ENCODE measurements at regions not wholly inside any gene's neighbourhood (a gene's known extent, or its start where the extent isn't known, plus 50 kb on each side); places are given as distances from the start of the nearest gene placed in this dataset.

DNA sequence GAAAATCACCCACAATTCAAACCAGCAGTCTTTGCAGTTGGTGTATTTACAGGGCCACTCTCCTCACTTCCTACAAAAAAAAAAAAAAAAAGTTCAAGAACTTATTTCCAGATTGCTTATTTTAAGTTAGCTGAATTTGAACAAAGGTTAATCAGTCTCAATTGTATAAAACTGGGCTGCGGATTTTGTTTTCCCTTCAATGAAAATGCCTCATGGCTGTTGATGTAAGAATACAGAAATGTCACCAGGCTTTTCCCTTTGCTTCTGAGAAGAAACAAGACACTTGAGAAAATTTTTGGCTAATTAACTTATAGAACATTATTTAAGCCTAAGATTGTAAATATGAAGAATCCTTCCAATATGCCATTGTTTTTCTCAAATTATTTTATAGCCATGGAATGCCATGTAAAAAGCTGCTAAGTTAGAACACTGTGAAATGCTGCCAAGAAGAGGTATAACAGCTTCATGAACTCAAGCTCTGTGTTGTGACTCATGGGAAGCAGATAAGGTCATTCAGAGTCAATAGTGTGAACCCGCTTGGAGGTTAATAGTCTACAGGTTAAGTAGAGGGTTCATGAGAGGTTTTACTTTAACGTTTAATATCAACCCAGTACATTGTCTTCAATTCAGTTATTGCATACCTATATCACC, 84.3 kb upstream of the ABI3BP start:
- DNase-seq, result no peak

GRCh38 chr3:101074518-101074917, 81.3 kb upstream of the ABI3BP start:
- no peak for DNase-seq

DNA sequence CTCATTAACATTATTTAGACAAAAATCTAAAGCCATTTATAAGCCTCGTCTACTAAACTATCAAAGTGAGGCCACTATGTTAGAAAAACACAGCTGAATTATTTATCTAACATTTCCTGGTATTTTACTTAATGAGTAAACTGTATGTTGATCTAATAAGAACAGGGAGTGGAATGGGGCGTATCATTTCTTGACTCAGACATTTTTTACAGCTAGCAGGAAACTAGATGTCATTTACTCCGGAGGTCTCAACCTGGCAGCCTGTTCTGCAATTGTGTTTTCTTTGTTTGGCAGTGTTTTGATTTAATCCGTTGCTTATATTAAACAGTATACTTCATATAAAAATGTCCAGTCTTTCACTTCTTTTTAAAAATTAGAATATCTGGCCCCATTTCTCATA, 79.1 kb upstream of the ABI3BP start:
- no peak for DNase-seq

DNA sequence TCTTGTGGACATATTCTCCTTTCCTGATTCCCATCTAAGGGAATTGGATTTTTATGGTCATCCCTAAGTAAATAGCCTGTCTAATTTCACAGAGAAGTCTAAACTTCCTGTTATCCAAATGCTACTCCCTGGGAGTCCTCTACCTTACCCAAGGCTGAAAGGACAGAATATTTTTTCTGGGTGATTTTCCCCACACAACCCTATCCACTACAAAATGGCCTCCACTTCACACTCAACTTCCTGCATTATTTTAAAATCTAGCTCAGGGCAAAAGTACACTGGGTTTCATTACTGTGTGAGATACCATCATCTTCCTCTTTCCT, 77.5 kb upstream of the ABI3BP start:
- no peak for DNase-seq

DNA sequence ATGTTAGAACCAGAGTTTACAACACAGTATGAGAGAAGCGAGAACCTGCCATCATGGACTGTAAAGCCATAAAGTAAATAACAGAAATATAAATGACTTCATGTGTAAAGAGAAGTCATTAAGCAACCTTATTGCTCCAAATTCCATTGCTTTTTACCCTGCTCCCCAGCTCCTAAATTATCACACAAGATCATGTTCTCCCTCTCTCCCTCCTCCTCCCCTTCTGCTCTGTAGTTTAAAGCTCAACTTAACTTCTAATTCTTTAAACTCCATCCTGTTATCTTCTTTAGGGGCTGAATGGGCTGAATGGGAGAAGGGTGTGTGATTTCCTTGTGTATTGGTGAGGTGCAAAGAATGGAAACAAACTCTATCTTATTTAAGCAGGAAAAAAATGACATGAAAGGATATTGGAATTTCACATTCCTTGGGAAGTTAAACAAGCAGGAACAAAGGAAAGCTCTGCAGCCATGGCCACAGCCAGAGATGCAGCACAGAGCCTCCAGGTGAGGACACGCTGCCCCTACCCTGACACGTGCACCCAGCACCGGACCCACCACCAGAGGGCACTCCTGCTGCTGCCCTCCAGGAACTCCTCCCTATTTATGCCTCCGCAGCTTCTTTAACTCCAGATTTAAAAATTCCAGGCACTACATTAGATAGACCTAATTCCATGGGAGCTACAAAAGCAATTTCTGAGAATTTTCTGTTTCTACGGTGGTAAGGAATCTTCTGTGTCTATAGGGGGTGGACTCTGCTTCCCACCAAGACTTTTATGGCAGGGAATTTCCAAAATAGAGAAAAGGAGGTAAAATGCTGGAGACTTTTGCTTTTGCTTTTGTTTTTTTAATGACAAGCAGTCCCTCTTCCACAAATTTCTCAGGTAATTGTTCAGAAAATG, 76.9 kb upstream of the ABI3BP start:
- DNase-seq, result peak; percentile 66

DNA sequence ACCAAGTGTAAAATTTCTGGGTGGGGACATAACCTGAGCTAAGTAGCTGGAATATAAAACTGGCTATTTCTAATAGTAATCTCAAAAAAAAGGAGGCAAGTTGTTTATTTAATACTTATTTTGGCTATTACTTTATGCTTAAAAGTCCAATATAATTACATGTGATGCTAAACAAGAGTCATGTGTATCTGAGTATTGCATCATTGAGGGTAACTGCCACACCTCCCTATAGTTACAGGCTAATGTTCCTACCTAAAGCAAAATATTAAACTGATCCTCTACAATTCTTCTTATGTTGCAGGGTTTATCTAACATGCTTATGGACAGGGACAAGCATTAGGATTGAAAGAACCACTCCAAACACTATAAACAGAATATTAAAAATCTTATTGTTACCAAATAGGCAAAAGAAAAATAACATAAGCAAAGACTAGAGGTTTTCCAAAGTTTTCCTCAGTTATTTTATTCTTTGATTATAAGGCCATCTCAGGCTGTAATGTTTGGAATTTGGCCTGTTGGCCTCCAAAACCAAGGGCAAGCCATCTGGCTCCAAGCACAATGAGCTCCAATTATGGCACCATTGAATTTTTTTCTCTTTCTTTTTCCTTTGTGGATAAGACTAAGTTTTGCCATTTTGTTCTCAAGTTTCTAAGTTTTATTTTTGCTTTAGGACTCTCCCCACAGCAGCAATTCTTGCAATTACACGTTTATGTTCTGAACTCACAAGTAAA, 75.8 kb upstream of the ABI3BP start:
- no peak for DNase-seq

DNA sequence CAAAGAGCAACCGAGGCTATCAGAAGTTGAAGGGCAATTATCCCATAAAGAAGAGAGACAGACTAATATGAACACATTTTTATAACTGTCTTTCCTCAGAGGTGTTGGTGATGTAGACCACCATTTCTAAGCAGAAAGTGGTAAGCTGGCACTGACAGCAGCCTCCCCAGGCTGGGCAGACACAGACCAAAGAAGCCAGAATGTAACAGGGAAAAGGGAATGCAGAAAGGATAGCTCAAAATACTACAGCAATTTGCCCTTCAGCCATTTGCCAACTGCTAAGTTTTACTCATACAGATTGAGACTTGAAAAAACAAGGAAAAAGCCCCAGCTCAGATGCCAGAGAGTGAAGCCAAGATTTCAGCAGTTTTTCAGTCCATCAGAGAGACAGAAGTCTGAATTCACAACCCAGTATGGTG, 73.5 kb upstream of the ABI3BP start:
- DNase-seq, result no peak

DNA sequence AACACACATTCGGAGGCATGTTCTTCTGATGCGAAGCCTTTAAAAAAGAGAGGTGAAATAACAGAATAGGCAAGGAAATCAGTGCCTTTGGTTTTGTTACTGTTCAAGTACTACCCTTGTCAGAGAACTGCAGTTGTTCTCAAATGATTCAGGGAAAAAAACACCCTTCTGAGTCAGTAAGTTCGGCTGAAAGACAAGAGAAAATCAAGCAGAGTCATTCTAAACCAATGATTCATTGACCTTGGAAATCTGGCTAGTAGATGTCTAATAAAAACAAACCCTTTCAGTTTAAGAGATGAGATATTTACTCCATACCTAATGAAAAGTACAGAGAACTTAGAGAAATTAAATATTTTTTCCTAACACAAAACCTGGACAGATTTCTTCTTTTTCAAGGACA, 72.7 kb upstream of the ABI3BP start:
- peak; percentile 1 for DNase-seq

DNA sequence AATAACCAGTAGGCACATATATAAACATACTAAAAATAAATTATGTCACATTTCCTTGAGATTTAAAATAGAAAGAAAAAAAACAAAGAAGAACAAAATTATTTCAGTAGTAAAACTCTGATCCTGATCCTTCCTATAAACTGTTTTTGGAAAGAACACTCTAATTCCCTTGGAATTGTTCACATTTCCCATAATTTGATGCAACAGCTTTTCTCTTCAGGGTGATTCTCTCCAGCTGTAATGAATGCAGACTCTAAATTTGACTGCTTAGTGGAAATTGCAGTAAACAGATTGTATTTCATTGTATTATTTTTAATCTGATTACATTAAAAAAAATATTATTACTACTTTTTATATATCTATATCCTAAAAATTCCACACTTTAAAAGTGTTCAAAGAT, 70.2 kb upstream of the ABI3BP start:
- no peak for DNase-seq

DNA sequence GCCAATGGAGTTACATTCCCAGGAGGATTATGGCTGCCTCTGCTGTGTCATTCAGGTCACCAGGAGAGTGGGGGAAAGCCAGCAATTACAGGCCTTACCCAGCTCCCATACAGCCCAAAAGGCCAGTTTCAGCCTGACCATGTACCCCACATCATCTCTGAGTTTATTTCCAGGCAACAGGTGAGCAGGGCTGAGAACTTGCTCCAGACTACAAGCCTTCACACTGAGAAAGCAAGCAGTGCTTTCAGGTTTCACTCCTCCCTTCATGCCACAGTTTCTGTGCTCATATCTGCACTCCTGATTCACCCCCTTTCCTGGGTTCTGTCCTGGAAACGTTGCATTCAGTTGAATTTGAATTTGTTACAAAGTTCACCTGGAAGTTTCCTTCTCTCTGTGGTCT, 68.1 kb upstream of the ABI3BP start:
- DNase-seq, result no peak

DNA sequence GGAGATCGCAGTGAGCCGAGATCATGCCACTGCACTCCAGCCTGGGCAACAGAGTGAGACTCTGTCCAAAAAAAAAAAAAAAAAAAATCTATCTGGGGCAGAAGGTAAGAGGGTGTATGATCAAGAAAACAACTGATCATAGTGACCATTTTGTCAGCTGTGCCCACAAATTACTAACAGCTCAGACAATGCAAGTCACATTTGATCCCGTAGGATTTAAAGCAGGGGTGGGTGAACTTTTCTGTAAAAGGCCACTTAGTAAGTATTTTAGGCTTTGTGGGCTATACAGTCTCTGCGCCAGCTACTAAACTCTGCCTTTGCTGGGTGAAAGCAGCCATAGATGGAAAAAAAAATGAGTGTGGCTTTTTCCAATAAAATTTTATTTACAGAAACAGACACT, 57.6 kb upstream of the ABI3BP start:
- no peak for DNase-seq

- no peak for DNase-seq
These were observed 56.8 kb upstream of the ABI3BP start for GRCh38 chr3:101050046-101050445.

- no peak for DNase-seq
These were observed 56.3 kb upstream of the ABI3BP start for GRCh38 chr3:101049532-101049931.

- no peak for DNase-seq
These were observed 50.5 kb upstream of the ABI3BP start for GRCh38 chr3:101043687-101044078.

DNA sequence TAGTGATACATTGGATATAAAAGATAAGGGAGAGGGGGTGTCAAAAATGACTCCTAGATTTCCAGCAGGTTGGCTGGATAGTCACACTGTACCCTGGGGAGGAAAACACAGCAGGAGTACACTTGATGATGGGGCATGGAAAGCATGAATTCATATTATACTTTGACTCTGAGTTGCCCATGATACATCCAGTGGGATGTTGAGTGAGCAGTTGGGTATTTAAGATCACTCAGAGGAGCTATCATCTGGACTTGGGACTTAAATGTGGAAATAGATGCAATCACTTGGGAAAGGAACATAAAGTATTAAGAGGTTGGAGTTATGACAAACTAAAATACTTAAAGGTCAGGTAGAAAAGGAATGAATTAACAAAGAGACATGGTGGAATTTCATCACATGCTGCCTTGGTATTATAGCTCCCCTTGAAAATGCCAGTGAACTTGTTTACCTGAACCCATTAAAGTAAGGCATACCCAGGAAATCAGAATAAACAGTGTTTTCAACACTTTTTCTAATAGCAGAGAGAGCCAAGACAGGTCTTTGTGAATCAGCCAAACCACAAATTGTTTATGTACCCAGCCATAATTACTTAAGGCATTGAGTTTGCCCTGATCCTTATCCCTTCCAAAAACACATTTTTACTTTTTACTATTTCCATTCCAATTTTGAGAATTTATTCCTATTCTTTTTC, 49.9 kb upstream of the ABI3BP start:
- DNase-seq, result no peak
